GM18868 (cell line): ENCODE measurements at regions not wholly inside any gene's neighbourhood (a gene's known extent, or its start where the extent isn't known, plus 50 kb on each side); places are given as distances from the start of the nearest gene placed in this dataset.
"Not testable (repeated sequence)": the region's sequence is repeated elsewhere in the genome, so short reads cannot be mapped to it uniquely, and the experiment has no call there.

Experiments
- ATAC-seq: cut with Tn5 transposase; IDR thresholded peaks from one replicate; pipeline ENCODE4 v1.9.1; 2021; ENCODE audit warnings: mild to moderate bottlenecking, moderate library complexity; ENCODE audit not compliant: unreplicated experiment

DNA sequence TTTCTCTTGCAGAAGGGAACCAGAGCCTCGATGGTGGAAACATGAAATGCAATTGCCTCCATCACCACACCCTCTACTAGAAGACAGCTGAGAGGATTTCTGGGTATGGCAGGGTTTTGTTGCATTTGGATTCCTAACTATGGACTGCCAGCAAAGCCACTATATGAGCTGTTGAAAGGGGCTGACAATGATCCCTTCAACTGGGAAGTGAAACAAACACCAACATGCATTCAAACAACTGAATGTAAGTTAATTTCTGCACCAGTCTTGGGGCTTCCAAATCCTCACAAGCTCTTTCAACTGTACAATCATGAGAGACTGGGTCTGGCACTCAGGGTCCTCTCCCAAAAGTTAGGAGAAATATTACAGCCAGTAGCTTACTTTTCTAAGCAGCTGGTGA is 116.7 kb upstream of the PLCL2 start:
- ATAC-seq, result no peak

DNA sequence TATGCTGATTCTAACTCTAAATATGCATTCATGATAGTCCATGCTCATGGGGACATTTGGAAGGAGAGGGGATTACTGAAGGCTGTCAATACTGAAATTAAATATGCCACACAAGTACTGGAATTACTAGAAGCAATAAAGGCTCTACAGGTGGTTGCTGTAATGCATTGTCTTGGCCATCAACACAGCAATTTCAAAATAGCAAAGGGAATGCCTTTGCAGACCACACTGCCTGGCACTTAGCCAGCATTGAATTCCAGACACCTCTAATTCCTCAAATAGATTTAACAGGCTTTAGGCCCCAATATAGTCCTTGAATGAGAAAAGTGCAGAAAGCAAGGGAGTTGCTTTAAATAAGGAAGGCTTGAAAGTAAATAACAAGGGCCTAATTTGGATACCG is 115.8 kb upstream of the PLCL2 start:
- no peak for ATAC-seq

DNA sequence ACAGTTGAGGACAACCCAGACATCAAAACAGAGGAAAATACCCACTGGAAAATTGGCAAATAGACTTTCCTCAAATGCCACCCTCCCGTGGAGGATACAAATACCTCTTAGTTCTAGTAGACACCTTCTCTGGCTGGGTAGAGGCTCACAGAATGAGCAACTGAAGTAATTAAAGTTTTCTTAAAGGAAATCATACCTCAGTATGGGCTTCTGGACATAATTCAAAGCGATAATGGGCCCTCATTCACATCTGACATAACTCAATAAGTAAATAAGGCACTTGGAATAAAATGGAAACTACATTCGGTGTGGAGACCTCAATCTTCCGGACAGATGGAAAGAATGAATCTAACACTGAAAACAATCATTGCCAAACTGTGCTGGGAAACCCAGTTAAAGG is 115.2 kb upstream of the PLCL2 start:
- no peak for ATAC-seq

DNA sequence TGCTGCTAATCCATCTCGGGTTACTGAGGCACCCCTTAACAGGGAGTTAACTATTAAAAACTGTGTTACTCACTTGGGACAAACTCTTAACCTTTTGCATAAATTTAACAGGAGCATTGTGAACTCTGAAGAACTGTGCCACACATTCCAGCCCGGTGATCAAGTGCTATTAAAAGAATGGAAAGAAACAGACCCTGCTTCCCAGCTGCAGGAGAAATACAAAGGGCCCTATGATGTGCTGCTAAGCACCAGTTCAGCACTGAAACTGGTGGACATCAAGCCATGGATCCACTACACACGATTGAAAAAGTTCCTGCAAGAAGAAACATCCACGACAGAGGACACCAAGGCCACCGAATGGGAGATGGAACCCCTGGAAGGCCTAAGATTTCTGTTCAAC is 114.7 kb upstream of the PLCL2 start:
- ATAC-seq, result no peak

DNA sequence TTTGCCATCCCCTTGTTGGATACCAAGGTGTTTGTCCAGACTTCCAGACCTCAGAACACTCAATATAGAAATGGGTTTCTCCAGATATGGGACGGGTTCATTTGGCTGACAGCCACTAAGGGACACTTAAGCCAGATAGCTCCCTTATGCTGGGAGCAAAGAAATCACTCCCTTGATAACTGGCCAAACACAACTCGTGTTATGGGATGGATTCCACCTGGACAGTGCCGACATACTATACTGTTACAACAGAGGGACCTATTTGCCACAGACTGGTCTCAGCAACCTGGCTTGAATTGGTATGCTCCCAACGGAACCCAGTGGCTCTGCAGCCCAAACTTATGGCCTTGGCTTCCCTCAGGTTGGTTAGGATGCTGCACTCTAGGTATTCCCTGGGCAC is 114.0 kb upstream of the PLCL2 start:
- ATAC-seq, result no peak

DNA sequence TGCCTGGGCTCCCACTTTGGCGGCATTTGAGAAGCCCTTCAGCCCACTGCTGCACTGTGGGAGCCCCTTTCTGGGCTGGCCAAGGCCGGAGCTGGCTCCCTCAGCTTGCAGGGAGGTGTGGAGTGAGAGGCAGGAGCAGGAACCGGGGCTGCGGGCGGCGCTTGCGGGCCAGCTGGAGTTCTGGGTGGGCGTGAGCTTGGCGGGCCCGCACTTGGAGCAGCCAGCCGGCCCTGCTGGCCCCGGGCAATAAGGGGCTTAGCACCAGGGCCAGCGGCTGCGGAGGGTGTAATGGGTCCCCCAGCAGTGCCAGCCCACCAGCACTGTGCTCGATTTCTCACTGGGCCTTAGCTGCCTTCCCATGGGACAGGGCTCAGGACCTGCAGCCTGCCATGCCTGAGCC is 111.2 kb upstream of the PLCL2 start:
- not testable (repeated sequence) for ATAC-seq

DNA sequence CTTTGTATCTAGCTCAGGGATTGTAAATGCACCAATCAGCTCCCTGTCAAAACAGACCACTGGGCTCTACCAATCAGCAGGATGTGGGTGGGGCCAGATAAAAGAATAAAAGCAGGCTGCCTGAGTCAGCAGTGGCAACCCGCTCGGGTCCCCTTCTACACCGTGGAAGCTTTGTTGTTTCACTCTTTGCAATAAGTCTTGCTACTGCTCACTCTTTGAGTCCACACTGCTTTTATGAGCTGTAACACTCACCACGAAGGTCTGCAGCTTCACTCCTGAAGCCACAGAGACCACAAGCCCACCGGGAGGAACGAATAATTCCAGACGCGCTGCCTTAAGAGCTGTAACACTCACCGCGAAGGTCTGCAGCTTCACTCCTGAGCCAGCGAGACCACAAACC is 110.2 kb upstream of the PLCL2 start:
- ATAC-seq, result not testable (repeated sequence)

DNA sequence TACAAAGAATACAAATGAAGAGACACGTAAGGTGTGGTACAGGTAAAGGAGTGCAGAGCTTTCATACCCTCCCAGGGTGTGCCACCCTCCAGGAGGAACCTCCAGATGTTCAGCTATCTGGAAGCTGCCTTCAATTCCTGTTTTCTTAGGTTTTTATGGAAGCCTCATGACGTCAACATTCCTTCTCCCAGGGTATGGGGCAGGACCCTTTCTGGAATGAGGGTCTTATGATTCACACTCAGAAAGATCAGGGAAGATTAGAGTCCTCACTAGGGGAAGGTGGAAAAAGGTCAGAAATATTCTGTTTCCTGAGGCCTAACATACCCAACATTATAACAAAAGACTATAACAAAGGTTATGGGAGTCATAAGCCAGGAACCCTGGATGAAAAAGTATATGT is 99.8 kb upstream of the PLCL2 start:
- ATAC-seq, result no peak

DNA sequence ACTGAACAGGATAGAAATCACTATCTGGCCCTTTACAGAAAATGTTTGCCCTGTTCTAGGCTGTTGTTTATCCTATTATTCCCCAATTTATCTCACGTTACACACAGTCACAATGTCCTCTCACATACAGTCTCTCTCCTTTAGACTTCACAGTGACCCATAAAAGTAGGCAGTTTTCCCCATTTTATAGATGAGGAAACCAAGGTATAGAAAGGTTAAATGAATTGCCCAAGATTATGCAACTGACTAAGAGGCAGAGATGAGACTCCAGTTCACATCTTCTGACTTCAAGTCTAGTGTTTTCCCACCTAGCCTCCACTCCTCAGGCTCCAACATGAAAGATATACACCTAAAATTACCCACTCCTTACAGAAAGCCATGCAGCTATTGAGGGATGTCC is 99.3 kb upstream of the PLCL2 start:
- no peak for ATAC-seq

DNA sequence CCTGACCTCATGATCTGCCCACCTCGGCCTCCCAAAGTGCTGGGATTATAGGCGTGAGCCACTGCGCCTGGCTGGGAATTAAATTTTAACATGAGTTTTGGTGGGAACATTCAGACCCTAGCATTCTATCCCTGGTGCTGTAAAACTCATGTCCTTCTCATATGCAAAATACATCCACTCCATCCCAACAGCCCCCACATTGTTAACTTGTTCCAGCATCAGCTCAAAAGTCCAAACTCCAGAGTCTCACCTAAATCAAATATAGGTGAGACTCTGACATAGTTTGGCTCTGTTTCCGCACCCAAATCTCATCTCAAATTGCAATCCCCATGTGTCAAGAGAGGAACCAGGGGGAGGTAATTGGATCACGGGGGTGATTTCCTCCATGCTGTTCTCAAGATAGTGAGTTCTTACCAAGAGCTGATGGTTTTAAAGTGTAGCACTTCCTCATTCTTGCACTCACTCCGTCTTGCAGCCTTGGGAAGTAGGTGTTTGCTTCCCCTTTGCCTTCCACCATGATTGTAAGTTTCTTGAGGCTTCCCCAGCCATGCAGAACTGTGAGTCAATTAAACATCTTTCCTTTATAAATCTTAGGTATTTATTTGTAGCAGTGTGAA is 96.2 kb upstream of the PLCL2 start:
- ATAC-seq, result peak; percentile 50

DNA sequence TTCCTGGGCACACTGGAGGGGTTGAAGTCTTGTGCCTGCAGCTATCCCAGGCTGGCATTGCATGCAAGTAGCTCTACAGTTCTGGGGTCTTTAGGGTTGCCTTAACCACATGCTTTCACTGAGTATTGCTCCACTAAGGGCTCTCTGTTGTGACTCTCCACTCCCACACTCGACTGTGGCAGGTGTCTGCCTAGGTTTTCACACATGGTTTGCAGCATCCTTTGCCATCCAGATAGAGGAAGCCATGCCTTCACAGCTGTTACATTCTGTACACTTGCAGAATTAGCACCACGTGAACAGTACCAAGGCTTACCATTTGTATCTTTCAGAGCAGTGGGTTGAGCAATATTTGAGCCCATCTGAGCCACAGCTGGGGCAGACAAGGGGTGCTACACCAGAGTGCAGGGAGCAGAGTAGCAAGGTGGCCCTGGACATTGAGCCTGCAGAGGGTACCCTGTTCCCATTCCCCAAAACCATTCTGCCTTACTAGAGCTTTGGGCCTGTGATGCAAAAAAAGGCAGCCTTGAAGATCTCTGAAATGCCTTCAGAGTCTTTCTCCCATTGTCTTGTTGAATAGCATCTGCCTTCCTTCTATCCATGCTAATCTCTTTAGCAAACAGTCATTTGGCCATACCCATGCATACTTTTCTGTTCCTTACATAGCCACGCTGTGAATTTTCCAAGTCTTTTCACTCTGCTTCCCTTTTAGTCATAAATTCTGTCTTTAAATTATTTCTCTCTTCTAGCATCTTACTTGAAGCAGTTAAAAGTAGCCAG is 95.2 kb upstream of the PLCL2 start:
- no peak for ATAC-seq

DNA sequence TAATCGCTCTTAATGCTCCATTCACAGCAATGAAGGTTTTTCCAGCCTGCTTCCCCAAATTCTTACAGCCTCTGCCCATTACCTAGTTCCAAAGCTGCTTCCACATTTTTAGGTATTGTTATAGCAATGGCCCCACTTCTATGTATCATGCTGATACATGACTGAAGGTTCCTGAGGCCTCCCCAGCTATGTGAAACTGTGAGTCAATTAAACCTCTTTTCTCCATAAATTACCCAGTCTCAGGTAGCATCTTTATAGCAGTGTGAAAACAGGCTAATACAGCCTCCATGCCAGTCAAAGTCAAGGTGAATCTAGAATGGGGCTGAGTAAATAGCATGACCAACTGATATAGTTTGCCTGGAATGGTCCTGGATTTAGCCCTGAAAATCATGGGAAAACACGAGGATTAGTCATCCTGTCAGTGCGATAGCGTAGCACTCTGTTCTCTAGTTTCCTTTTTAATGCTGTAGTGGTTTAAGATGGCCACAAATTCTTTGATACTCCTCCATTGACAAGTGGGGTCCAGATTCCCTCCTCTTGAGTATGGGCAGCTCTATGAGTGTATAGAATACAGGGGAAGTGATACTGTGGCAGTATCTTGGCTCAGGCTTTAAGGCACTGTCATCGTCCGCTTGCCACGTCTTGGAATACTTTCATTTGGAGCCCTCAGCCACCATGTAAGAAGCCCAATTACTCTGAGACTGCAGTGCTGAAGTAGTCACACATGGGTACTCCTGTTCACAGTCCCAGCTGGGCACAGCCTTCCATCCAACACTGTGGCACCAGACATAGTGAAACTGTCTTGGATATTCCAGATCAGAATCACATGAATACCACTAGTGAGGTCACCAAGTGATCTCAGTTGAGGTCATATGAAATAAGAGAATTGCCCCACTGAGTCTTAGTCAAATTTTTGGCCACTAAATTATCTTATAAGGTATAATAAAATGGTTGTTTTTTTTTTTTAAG is 94.0 kb upstream of the PLCL2 start:
- ATAC-seq, result no peak

DNA sequence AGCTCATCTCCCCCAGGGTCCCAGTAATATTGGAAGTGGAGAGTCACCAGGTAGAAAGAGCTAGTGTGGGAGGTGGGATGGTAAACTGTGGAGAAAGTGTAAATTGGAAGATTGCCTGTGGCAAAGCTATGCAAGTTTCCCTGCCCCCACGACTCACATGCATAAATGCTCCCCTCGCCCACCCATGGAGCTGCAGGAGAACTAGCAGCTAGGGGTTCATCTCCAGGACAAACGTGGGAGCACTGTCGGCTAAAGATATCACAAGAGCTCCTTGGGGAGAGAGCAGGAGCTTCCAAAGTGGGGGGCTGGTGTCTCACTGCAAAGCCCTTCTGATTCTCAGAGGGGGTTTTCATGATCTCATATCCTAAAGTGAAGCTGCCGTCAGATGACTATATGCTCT is 91.4 kb upstream of the PLCL2 start:
- ATAC-seq, result no peak

DNA sequence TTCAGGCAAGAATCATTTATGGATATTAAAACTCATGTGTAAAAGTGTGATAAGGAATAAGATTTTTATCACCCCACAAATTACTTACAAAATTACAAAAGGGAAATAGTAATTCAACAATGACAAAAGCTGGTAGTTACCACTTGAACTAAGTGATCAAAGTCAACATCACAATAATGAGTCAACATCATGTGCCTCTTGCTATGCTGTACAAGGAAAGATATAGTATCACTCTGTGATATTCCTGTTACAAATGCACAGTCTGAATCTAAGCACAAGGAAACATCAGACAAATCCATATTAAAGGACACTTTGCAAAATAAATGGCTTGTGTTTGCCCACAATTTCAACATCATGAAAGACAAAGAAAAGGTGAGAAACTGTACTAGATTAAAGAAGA is 90.5 kb upstream of the PLCL2 start:
- no peak for ATAC-seq

DNA sequence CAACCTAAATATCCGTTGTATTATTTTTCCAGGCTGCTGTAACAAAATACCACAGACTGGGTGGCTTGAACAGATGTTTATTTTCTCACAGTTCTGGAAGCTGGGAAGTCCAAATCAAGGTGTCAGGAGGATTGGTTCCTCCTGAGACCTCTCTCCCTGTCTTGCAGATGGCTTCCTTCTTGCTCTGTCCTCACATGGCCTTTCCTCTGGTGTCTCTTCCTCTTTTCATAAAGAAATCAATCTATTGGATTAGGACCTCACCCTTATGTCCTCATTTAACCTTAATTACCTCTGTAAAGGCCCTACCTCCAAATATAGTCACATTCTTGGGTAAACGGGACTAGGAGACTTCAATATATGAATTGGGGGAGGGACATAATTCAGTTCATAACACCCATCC is 89.2 kb upstream of the PLCL2 start:
- no peak for ATAC-seq

DNA sequence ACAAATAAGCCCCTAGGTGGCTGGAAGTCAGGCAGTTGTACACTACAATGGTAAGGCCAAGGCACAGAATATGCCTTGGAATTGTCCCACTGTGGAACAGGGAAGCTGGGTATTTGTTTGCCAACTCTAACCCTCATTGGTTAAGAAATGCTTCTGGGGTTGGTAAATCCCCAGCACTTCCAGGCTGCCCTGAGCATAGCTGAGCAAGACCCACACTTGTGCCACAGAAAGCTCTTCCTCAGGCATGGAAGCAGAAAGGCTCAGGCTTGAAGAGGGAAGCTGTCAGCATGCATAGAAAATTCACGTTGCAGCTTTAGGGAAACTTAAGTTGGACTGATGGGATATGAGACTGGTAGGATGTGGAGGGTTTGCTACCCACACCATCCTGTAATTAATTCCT is 86.9 kb upstream of the PLCL2 start:
- ATAC-seq, result no peak

DNA sequence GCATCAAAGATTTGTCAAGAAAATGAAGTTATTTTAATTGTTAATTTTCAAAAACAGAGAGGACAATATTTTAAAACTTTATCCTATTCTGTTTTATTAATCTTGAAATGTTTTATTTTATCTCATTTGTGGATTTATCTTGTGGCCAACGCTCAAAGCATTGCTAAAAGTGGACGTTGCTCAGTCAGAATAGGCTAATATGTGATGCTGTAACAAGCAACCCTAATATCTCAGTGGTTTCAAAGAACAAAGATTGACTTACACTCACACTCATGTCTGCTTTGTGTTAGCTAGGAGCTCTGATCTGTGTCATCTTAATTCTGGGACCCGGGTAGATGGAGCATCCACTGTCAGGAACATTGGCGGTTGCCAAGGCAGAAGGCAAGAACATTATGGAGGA is 86.0 kb upstream of the PLCL2 start:
- ATAC-seq, result no peak

DNA sequence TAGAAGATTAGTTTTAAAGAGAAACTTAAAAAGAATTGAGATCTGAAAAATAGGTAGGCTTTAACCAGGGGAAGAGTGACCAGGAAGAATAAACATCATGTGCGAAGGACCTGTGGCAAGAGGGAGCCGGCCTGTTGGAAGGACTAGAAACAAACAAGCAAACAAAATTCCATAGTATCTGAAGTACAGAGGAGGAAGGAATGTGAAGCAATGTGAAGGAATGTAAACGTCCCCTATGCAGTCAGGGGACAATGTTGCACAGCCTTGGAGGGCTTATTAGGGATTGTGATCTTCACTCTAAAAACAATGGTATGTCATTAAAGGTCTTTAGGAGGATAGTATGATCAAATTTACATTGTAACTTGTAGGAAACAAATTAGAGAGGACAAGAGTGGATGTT is 84.4 kb upstream of the PLCL2 start:
- ATAC-seq, result no peak

DNA sequence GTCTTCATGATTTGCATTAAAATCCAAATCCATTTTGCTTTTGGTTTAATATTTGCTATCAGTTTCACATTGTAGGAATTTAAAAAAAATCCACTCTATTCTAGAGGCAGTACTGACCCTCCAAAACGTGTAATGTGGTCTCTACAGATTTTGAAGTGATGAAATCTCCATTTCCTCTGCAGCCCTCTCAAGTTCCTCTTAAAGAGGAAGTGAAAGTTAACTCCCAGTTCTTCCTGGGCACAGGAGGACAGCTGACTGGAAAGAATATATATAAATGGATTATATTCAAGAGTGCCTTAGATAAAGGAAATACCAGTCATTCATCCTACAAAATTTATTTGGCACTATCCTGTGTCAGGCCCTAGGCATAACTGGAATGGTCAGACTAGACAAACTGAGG is 83.5 kb upstream of the PLCL2 start:
- ATAC-seq, result no peak

DNA sequence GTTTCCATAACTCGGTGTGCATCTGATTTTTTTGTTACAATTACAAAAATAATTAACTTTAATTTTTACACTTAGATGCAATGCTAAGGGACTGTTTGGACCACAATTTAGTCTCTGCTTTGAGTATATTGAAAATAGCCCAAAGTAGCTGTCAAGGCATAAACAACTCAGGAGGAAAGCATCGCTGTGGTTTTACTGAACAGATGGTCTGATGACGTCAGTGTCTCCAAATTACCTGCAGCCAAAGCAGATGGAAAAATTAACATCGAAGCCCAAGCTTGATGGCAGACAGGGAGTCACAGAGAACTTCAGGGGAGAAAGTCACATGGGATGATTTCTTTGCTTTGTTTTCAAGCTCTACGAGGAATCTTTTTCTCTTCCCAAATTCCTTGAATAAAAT is 83.1 kb upstream of the PLCL2 start:
- peak; percentile 29 for ATAC-seq

DNA sequence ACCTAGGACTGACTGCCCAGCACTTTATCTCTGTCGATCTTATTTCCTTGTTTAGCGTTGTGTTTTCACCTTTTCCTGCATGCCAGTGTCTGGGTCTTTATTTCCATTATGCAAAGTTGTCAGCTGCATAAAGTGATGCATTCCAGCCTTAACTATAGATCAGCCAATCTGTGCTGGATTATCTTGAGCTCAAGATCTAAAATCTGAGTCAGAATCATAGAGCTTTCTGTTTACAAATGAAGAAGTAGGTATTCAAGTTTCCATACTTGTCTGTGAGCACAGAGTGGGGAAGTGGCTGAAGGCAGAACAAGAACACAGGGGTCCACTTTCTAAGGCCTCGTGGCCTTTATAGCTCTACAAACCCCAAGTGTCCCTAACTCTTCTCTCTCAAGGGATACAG is 82.4 kb upstream of the PLCL2 start:
- ATAC-seq, result peak; percentile 86

DNA sequence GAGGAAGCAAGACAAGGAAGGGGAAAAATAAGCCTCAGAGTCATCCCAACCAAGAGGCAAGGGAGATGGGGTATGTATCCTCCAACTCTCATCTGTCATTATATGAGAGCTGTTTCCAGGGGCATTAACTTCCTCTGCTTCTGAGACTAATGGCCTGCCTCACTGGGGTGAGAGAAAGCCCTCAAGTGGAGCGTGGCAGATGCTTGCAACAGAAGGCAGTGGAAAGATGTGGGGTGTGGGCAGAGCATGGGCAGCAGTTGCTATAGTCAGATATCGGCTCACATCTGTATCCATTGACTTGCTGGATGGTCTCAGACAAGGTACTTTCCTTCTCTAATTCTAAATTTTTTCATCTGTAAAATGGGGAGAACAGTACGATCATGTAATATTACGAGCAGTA is 81.7 kb upstream of the PLCL2 start:
- ATAC-seq, result no peak
